IMR-90 (cell line): ENCODE measurements at regions not wholly inside any gene's neighbourhood (a gene's known extent, or its start where the extent isn't known, plus 50 kb on each side); places are given as distances from the start of the nearest gene placed in this dataset.

ENCODE experiments used
- BHLHE40 ChIP-seq: fragments of 150-350 bp; IDR thresholded peaks from 2 replicates; pipeline ENCODE4 v1.6.1; 2016; ENCODE audit warnings: mild to moderate bottlenecking, low read depth, low read length
- CEBPB ChIP-seq: IDR thresholded peaks from 2 replicates; pipeline ENCODE4 v1.6.1; 2012; ENCODE audit warnings: low read depth, low read length, improper control_type of control experiment
- FOS ChIP-seq: fragments of 150-350 bp; IDR thresholded peaks from 2 replicates; pipeline ENCODE4 v1.6.1; 2016; ENCODE audit warnings: low read depth, low read length
- NFE2L2 ChIP-seq: fragments of 150-350 bp; IDR thresholded peaks from 2 replicates; pipeline ENCODE4 v1.6.1; 2016; ENCODE audit warnings: low read depth, mild to moderate bottlenecking, low read length
- POLR2A ChIP-seq: IDR thresholded peaks from 2 replicates; pipeline ENCODE4 v1.6.1; 2012; ENCODE audit warnings: mild to moderate bottlenecking, low read depth, low read length
- RCOR1 ChIP-seq: IDR thresholded peaks from 2 replicates; pipeline ENCODE4 v1.6.1; 2012; ENCODE audit warnings: mild to moderate bottlenecking, low read length, improper control_type of control experiment; ENCODE audit not compliant: insufficient replicate concordance
- RFX5 ChIP-seq: IDR thresholded peaks from 2 replicates; pipeline ENCODE4 v1.8.0; 2012; ENCODE audit warnings: low read depth, mild to moderate bottlenecking, low read length, moderate library complexity
- SMC3 ChIP-seq: fragments of 150-350 bp; IDR thresholded peaks from 2 replicates; pipeline ENCODE4 v1.6.1; 2016; ENCODE audit warnings: low read depth, mild to moderate bottlenecking, antibody characterized with exemption, low read length, moderate library complexity
- TF ChIP-seq, protein P1 (sequence below): conservative IDR thresholded peaks from 2 replicates; pipeline ENCODE4 v1.5.1; 2012; ENCODE audit warnings: mild to moderate bottlenecking, low read depth, low read length, improper control_type of control experiment
- TF ChIP-seq, protein P2 (sequence below): fragments of 150-350 bp; IDR thresholded peaks from 2 replicates; pipeline ENCODE4 v1.6.1; 2017; ENCODE audit warnings: mild to moderate bottlenecking, antibody characterized with exemption, low read length, low read depth

DNA sequence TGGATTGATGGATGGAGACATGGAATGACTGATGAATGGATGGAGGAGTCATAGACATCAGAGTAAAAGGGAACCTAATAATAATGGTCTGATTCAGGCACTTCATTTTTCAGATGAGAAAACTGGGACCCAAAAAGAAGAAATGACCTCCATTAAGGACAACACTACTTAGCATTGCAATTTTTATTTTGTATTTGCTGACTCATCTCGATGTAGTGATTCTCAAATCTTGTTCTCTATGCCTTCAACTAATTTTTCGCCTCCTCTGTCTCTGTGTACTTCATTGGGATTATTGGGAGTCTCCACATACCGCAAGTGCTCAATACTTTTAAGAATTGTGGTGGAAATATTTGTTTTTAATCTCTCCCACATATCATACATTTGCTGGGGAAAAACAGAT lies 446.2 kb upstream of the FSHR start:
- TF ChIP-seq, protein P1, sequence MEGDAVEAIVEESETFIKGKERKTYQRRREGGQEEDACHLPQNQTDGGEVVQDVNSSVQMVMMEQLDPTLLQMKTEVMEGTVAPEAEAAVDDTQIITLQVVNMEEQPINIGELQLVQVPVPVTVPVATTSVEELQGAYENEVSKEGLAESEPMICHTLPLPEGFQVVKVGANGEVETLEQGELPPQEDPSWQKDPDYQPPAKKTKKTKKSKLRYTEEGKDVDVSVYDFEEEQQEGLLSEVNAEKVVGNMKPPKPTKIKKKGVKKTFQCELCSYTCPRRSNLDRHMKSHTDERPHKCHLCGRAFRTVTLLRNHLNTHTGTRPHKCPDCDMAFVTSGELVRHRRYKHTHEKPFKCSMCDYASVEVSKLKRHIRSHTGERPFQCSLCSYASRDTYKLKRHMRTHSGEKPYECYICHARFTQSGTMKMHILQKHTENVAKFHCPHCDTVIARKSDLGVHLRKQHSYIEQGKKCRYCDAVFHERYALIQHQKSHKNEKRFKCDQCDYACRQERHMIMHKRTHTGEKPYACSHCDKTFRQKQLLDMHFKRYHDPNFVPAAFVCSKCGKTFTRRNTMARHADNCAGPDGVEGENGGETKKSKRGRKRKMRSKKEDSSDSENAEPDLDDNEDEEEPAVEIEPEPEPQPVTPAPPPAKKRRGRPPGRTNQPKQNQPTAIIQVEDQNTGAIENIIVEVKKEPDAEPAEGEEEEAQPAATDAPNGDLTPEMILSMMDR: no peak
- TF ChIP-seq POLR2A (no peak), CEBPB (no peak), RFX5 (no peak), BHLHE40 (no peak), RCOR1 (no peak), FOS (no peak), SMC3 (no peak), NFE2L2 (no peak)
- TF ChIP-seq, protein P2, sequence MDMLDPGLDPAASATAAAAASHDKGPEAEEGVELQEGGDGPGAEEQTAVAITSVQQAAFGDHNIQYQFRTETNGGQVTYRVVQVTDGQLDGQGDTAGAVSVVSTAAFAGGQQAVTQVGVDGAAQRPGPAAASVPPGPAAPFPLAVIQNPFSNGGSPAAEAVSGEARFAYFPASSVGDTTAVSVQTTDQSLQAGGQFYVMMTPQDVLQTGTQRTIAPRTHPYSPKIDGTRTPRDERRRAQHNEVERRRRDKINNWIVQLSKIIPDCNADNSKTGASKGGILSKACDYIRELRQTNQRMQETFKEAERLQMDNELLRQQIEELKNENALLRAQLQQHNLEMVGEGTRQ: no peak
